NCI-H1694 (cell line): ENCODE measurements at regions not wholly inside any gene's neighbourhood (a gene's known extent, or its start where the extent isn't known, plus 50 kb on each side); places are given as distances from the start of the nearest gene placed in this dataset.

ENCODE experiments used
- DNase-seq: peaks from one replicate; lab custom pipeline; 2025; lab: John Stamatoyannopoulos, UW

DNA sequence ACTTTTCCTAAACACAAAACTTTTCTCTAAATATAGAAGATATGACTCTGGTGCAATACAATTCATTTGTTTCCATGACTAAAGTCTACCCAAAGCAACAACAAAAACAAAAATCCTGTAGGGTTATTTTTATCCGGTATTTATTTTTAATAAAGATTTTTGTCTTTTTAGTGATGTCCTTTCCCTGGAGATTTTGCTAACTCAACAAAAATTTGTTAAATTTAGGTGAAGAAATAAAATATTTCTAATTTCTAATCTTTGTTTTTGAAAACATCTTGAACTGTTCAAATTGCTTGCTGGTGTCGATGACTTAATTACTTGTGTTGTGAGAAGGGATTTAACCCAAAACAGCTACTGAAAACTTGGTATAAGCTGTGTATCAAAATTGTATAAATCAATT lies 741.8 kb downstream of the HDGFL1 start:
- no peak for DNase-seq

DNA sequence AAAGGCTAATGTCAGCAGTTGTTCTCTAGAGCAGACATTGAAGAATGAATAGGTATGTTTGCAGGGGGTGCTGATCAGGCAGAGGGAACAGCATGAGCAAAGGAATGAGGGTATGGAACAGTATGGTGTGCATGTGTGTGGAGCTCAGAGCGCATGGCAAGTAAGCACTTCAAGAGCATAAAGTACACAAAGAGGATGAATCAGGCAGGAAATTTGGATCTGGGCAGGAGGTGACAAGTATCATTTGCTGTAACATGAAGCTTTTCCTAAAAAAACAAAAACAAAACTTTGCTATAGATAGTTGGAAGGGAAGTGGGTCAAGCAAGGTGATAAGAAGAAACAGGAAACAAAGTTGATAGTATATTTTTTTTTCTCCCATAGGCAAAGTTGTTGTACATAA lies 746.8 kb downstream of the HDGFL1 start:
- DNase-seq = no peak

DNA sequence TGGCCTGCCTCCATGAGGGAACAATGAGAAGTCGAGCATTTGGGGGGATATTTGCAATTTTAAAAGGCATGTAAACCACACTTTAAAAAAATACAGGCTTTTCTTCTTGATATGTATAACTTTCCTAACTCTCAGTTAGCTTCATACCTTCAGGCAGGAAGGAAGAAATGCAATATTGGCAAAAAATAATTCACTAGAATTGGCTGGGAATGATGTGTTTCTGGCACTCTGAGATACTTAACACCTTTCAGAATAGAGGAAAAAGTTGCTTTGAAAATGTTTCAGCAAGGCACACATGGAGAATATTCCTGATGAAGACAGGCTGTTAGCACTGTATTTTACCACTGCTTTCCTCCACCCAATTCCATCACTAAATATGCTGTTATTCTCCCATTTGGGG lies 747.6 kb downstream of the HDGFL1 start:
- DNase-seq = no peak

DNA sequence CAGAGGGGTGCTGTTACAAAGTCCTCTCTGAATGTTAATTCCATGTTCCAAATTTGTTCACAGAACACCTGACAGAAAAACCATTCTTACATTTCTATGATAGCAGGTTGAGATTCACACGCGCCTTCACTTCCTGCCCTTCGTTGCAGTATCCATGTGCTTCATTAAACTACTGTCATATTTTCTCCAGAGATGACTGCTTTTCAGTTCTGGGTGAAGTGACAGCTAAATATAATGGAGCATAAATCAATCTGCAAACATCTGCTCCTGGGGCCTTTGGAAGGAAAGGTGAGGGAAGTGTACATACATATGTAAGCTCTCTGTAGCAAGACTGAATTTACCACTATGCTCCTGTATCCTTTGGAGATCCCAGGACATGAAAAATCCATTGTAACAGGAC lies 750.2 kb downstream of the HDGFL1 start:
- no peak for DNase-seq

DNA sequence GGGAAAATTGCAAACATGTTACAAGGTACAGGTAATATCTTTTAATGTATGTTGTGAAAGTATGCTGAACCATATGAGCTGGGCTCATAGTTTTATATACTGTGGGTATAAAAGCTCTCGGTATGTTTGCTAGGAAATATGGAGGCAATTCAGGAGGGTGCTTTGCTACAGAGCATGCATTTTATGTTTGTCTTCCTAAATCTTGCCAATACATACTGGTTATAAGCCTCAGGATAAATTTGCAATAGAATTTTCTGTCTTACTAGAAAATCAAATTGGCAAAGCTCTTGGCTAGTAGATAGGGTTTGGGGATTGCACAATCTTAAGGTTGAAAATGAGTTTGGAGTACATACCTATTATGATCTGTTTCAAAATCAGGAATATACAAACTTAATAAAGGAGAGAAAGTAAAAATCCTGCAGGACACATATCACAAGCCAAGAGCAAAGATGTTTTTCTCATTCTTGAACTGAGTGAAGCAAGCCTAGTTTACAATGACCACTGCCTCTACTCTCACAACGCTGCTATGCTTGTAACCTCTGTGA lies 751.2 kb downstream of the HDGFL1 start:
- no peak for DNase-seq

DNA sequence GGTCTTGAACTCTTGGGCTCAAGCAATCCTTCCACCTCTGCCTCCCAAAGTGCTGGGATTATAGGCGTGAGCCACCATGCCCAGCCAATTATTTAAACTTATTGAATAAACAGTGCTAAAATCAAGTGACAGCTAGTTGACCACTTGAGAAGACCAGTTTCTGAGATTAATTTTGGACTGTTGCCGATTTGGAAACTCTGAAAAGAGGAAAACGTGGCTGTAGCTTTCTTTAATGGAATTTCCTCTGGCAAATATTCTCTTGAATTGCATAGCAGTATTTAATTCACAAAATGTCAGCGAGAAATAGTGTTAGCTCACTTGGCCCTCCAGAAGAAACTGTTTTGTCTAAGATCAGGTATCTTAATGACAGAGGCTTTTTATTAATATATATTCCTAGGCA lies 754.5 kb downstream of the HDGFL1 start:
- DNase-seq = no peak

DNA sequence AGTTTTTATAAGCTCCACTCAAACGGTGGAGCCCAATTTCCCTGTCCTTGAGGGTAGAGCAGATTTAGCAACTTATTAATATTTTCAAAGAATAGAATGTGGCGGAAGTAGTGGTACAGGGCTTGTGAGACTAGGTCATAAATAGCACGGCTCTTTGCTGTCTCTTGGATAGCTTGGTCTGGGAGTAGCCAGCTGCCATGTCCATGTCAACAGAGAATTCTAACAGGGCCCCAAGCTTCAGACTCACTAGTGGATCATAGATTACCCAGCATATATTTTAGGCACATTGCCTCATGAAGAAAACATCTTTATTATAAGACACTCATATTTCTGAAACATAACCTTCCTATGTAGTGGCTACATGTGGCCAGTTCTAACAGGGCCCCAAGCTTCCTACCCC lies 755.7 kb downstream of the HDGFL1 start:
- DNase-seq = no peak

DNA sequence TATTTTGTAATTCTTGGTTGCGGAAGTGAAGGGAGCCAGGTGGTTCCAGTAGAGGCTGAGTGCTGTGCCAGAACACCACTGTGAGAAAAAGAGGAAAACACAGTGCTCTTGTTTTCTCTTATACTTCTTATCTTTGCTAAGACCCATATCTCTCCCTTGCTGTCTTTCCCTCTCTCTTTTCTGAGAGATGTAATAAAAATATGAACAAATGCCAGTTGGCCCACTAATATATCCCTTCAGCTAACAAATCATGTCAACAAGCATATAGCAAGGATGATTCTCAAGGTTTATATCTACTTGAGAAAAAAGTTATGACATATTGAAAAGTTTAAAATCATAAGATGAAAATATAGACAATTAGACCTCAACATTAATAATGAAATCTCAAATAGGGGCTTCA lies 758.3 kb downstream of the HDGFL1 start:
- DNase-seq = no peak

DNA sequence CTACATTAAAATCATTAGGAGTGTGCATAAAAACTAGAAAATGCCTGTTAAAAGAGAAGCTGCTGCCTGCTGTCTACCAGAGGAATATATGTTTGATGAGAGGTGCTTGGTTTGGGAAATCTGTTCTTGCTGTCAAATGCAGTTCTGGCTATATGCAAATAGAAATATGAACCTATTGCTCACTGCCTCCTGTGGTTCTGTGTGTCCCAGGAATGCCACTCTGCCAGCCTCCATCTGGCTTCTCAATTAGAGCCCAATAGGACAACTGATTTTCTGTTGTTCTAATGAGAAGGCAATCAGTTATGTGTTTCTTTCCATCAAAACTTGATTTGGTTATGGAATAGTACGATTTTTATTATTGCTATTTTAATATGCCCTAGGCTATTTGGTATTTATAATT lies 759.7 kb downstream of the HDGFL1 start:
- peak; percentile 65 for DNase-seq

DNA sequence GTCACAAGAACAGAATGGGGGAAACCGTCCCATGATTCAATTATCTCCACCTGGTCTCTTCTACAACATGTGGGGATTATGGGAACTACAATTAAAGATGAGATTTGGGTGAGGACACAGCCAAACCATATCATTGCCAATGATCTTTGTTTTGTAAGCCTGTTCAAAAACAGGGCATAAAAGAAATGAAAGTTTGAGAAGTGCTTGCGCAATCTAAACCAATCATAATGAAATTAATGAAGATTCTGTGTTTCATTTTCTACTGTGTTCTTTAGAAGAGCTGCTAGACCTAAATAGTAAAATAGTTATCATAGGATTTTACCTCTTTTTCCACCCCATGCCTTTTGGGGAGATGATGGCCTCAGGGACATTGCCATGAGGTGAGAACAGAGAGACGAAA lies 761.3 kb downstream of the HDGFL1 start:
- DNase-seq = no peak

DNA sequence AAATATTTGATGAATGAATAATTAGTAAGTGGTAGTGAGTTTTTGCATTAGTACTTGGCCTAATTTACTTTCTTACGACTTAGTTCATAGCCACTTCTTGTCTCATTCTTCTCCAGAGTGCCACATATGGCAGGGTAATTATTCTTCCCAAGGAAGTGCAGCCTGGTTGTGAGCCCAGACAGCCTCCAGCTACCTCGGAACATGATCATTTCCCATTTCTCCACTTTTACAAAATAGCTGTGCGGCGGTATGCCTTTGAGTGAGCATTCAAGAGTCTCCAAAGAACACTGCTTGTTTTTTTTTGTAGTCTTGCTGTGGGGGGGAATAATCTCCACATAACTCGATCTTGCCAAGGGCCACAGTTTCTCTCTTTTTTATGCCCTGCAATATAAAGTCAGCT lies 765.0 kb downstream of the HDGFL1 start:
- no peak for DNase-seq

DNA sequence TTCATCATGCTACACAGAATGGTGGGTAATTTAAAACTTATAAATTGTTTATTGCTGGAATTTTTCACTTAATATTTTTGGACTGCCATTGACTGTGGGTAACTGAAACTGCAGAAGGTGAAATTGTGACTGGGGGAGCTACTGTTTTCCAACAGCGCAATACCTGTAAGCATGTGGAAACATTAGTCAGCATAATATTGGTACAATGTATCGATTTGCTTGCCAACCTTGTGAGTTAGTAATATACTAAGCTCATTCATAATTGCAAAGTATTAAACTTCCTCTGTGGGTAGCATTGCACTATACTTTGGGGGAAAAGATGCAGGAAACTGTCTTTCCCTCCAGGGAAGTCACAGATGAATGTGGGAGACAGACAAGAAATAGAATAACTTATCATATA lies 766.5 kb downstream of the HDGFL1 start:
- no peak for DNase-seq

DNA sequence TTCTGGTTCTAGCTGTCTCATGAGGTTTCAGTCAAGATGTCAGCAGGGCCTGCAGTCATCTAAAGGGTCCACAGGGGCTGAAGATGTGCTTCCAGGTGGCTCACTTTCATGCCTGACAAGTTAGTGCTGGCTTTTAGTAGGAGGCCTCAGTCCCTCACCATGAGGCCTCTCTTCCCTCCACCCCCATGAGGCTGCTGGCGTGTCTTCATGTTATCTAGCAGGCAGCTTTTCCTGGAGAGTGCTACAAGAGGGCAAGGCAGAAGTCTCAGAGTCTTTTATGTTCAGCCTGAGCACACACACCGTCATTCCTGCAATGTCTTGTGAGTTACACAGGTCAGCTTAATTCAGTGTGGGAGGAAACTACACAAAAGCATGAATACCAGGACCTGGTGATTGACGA lies 769.9 kb downstream of the HDGFL1 start:
- DNase-seq = no peak

DNA sequence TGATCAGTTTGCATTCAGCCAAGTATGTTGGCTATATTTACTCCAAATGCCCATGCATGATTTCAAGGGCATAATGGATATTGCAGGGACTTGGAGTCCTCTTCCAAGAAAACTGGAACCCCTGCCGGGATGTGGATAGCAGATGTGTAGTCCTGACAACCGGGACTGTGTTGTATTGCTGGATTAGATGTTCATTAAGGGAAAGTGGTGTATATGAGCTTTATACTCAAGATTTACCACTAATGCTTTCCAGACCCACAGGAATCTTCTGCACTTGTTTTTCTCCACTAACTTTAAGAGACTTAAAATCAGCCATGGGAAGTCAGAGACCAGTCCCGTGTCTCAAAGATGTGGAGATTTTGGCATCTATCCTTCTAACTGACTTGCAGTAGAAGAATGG lies 770.9 kb downstream of the HDGFL1 start:
- DNase-seq = no peak

DNA sequence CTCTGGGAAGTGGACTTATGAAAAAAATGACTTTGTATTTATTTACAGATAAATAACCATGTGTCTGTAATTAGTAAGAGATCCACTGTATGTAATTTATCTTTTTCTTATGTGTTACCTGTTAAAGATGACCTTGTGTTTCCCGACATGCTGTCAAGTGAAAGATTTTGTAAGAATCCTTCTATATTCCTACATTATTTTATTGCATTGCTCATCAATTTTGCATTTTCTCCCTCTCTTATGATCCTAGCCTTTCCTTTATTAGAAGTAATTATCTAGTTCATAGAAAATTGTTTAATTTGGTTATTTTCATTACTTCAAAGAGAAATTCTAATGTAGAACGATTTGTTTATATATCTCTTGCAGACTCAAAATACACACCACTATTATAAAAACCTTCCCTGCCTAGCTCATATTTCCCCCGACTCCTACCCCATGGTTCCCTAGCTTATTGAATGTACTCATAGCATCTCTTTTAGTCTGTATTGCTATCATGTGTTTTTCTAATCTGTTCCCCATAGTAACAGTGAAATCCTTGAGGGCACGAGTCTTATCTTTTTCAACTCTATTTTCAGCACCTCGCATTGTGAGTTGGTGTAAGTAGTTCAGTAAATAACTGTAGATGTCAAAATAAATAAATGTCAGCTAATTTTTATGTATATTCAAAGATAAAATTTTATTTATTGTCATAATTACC lies 774.4 kb downstream of the HDGFL1 start:
- no peak for DNase-seq

DNA sequence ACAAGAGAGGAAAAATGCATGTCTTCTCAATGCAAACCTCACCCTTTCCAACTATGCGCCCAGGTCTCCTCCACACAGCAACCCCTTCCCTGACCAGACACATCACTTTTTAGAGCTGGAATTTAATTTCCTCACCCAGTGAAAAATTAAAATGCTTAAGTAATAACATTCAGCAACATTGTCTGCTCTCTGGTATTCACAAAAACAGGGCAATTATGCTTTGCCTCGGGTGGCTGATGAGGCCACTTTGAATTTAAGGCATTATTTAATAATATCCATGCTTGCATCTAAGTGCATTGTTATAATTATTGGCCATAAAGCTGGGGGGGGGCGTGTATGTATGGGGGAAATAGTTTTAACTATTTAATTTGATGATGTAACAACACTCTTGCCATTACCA lies 777.8 kb upstream of the NRSN1 start:
- DNase-seq = no peak

DNA sequence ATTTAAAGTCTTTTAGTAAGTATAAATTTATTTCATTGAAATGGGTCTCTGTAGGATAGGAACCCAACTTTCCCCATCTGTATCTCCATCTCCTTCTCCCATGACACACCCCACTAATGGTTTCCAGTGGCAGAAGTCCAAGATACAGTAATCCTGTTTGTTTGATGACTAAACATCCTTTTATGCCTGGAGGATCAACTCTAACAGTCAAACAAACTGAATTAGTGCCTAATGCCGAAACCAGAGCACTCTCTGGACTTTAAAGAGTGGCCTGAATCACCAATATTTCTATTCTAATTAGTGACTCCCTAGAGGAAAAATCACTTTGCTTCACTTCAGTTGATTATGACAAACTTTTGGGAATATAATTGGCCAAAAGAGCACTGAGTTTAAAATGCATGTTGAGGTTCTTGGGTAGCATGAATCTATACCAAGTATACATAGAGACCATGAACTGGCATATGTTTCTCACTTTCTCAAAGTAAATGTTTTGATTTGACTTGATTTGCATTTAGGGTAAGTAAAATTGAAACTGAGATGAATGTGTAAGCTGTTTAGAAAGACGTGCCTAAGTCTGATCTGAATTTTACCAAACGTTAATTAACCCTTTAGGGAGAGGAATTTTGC lies 776.4 kb upstream of the NRSN1 start:
- no peak for DNase-seq

DNA sequence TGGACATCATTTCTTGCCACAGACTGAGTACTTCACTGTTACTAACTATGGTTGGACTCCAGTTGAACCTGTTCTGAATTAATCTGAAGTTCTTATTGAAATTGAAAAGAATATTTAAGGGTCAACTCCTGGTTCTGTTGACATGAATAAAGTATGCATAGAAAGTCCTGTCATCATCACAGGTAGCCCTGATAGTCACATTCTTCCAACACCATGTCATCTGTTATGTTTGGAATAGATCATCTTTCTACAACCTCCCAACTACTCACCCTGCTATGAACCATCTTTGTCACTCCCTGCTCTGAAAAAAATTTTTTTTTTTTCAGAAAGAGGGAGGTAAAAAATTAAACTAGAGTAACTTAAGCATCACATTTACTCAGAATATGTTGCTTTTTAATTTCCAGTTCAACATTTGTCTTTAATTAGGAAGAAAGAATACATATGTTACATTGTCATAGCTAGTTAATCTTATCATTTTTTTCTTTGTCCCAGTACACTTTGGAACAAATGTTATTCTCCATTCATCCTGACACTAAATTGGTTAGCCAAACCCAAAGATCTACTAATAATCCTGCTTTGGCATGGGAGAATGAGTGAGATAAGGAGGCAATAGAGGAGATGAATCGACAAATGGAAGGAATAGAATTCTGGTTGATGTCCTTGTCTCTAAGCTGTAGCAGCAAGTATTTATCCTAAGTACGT lies 775.1 kb upstream of the NRSN1 start:
- no peak for DNase-seq

DNA sequence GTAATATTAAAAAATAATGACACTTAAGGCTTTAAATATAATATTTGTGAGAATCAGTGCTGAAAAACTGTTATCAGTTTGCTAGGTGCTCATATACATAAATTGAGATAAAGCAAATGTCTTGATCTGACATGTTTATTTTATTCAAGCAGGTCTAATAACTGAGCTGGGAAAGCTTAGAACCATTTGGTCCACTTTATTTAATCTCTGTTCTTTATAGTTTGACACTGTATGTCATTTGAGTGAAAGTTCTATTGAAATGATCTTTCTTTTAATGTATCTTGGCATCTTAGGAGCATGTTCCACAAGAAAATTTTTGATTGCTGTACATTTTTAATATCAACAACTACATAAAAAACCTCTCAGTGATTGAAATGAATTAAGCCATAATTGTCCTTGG lies 772.0 kb upstream of the NRSN1 start:
- no peak for DNase-seq

DNA sequence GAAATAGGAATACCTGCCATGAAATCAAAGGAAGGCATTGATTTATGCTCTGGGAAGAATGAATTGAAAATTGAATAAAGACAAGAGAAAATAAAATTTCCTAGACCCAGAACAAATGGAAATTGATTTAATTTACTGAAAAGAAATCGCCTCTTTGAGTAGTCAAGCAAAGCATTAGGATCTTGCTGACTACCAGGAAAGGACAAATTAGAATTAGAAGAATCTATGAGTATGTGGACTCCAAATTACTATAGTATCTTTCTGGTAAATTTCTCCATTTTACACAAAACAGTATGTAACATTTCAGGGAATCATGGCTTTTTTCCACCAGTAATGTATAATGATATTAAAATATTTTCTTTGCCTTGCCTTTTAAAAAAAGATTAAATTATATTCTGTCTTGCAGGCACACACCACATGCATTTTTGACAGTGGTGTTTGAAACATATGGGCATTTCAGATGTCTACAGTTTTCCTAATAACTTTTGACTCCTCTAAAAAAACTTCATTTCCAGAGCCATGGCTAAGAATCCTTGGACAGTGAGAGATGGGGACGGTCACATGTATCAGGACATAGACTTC lies 768.7 kb upstream of the NRSN1 start:
- DNase-seq = no peak

DNA sequence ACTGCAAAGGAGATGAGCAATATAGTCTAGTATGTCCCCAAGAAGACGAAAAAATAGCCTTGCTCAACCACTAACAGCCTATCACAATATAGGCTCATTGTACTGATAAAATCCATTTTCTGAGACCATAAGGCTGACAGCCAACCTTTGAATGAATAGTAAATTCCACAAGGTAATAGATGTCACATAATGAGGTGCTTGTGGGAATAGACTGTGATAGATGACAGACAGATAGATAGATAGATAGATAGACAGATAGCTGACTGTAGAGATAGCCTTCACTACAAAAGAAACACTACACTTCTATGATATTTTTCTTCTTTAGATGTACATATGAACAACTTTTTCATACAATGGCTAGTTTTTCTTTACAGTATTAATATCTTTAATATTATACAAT lies 760.3 kb upstream of the NRSN1 start:
- no peak for DNase-seq

DNA sequence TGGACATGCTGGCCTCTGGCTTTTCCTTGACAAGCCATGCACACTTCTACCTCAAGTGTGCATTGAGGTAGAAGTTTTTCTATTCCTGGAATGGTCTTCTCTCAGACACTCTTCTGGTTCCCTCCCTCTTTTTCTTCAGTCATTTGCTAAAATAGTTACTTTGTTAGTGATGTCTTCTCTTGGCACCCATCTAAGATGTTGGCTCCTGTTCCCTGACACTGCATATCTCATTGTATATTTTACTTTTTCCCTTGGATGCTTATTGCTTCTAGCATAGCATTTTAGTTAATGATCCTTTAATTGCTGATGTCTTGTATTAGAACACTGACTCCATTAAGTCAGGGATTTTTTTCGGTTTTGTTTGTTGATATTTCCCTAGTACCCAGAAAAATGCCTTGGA lies 758.7 kb upstream of the NRSN1 start:
- no peak for DNase-seq

DNA sequence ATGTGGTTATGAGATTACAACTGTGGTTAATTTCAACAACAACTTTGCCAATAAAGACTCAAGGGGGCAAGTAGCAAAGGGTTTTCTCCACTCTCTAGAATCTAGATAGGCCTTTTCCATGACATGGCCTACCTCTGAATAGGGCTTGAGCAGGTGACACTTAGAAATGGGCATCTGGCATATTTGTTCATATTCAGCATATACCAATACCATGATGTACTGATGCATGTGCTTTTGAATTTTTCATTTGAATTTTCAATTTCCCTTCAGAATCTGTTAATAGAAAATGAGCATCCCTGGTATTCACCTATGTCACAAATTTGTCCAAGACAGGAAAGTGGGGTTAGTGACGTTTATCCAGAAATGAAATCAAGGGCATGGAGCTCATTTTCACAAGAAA lies 757.5 kb upstream of the NRSN1 start:
- DNase-seq = no peak
